GM18511 (cell line): ENCODE measurements at regions not wholly inside any gene's neighbourhood (a gene's known extent, or its start where the extent isn't known, plus 50 kb on each side); places are given as distances from the start of the nearest gene placed in this dataset.
"Not testable (repeated sequence)": the region's sequence is repeated elsewhere in the genome, so short reads cannot be mapped to it uniquely, and the experiment has no call there.

ENCODE experiments used
- ATAC-seq: cut with Tn5 transposase; IDR thresholded peaks from one replicate; pipeline ENCODE4 v1.9.1; 2021; ENCODE audit warnings: mild to moderate bottlenecking, moderate library complexity; ENCODE audit not compliant: unreplicated experiment

GRCh38 chr20:5395932-5396727 lies 79.4 kb upstream of the PROKR2 start:
- no peak for ATAC-seq

DNA sequence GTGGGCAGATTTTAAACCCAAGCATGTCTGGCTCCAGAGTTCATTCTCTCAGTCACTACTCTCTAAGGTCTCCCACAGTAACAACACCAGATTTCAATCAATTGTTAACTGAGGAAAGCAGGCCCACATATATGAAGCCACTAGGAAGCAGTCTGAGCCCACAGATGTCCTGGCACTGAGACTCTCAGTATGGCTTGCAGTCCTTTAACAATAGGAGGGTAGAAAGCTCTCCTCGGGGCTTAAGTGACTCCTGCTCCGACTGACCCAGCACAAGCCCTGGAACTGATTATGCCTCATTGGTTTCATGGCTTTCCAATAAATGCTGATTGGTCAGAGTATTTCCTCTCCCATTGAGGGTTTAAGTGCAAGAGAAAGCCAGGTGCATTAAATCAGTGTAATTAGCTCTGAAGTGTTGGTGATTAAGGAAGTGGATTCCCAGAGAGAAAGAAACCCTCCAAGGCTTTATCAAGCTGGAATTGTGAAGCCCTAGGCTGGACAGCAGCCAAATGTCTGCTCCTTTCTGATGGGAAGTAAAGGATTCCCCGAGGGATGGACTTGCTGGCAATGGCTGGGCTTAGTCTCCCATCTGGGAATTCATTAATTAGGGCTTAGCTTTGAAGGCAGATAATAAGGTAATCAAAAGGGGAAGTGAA lies 76.6 kb upstream of the PROKR2 start:
- no peak for ATAC-seq

DNA sequence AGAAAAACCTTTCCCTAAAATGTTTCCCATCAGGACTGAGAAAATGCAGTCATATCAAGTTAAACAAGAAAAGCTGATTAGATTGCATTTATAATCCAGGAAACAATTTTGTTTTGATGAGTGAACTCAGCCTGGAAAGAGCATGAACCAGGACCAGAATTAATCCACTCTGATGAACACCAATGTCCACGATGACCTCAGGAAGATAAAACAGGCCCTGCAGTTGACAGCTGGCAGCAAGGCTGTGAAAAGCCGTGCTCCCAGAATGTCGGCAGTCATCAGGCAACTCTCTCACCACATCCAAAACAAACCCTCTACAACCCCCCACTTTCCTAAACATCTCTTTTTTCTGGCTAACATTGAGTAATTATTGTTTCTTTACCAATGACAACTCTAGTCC lies 74.0 kb upstream of the PROKR2 start:
- no peak for ATAC-seq

GRCh38 chr20:5386846-5387245 lies 70.1 kb upstream of the PROKR2 start:
- not testable (repeated sequence) for ATAC-seq

GRCh38 chr20:5381527-5381926 lies 64.8 kb upstream of the PROKR2 start:
- not testable (repeated sequence) for ATAC-seq

- ATAC-seq = no peak
Observed at GRCh38 chr20:5377484-5377883, 60.7 kb upstream of the PROKR2 start.

GRCh38 chr20:5376228-5376627 lies 59.5 kb upstream of the PROKR2 start:
- no peak for ATAC-seq

- no peak for ATAC-seq
Observed at GRCh38 chr20:5374171-5374570, 57.4 kb upstream of the PROKR2 start.

GRCh38 chr20:5372371-5372770 lies 55.6 kb upstream of the PROKR2 start:
- no peak for ATAC-seq

GRCh38 chr20:5369629-5370028 lies 52.9 kb upstream of the PROKR2 start:
- no peak for ATAC-seq
